Tibial nerve (tissue), 4 donors: ENCODE measurements at regions not wholly inside any gene's neighbourhood (a gene's known extent, or its start where the extent isn't known, plus 50 kb on each side); places are given as distances from the start of the nearest gene placed in this dataset.

ENCODE experiments used
- EP300 ChIP-seq, 2 donors: sonication (generic); formaldehyde crosslinking; IDR thresholded peaks; one replicate each; pipeline ENCODE4 v1.6.1; 2017; ENCODE audit warnings: antibody characterized with exemption in 2 of 2, mild to moderate bottlenecking in 1 of 2
- POLR2A ChIP-seq, 2 donors: fragments of 450-650 bp; IDR thresholded peaks; one replicate each; pipeline ENCODE4 v1.6.1; 2017; ENCODE audit warnings: antibody characterized with exemption in 2 of 2, mild to moderate bottlenecking in 2 of 2, moderate library complexity in 2 of 2
- TF ChIP-seq, protein P1 (sequence below), 5 experiments: fragments of 200-600 bp in 3 of 5; fragments of 450-650 bp in 2 of 5; sonication (generic) in 3 of 5; IDR thresholded peaks; one replicate each; pipeline ENCODE4 v1.5.1; 2016 to 2019; ENCODE audit warnings: antibody characterized with exemption in 5 of 5, mild to moderate bottlenecking in 3 of 5, moderate library complexity in 2 of 5

DNA sequence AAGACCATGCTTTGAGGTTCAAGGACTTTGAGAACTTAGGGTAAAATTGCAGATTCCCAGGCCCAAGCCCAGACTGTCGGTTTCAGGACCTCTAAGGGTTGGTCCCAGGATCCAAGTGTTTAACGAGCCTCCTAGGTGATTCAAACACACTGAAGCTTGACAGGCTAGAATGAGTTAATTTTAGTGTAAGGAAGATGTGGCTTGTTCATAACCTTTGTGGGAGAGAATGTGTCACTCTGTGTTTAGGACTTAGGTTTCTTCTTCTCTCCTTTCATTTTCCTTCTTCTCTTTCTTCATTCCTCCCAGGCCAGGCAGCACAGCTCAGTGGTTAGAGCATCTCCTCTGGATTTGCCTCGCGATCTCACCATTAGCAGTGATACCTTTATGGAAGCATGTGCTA is 104.8 kb upstream of the KCNG1 start:
- TF ChIP-seq, protein P1, sequence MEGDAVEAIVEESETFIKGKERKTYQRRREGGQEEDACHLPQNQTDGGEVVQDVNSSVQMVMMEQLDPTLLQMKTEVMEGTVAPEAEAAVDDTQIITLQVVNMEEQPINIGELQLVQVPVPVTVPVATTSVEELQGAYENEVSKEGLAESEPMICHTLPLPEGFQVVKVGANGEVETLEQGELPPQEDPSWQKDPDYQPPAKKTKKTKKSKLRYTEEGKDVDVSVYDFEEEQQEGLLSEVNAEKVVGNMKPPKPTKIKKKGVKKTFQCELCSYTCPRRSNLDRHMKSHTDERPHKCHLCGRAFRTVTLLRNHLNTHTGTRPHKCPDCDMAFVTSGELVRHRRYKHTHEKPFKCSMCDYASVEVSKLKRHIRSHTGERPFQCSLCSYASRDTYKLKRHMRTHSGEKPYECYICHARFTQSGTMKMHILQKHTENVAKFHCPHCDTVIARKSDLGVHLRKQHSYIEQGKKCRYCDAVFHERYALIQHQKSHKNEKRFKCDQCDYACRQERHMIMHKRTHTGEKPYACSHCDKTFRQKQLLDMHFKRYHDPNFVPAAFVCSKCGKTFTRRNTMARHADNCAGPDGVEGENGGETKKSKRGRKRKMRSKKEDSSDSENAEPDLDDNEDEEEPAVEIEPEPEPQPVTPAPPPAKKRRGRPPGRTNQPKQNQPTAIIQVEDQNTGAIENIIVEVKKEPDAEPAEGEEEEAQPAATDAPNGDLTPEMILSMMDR (IDR thresholded peaks at IDR 0.05), result no peak
- TF ChIP-seq EP300 (IDR thresholded peaks at IDR 0.05), result no peak
- TF ChIP-seq POLR2A (IDR thresholded peaks at IDR 0.05), result no peak
